Uterus (tissue), 3 donors: ENCODE measurements at regions not wholly inside any gene's neighbourhood (a gene's known extent, or its start where the extent isn't known, plus 50 kb on each side); places are given as distances from the start of the nearest gene placed in this dataset.
A peak's percentile ranks its signal among the peaks of the same experiment; 100 is the strongest.

Experiments
- DNase-seq, 2 donors: peaks; one replicate each; pipeline ENCODE4 v3.0.0-alpha.2; 2019 to 2020
- H3K27ac ChIP-seq, 2 donors: fragments of 200-600 bp; sonication (generic); 1 replicate in 1 of 2; 2 replicates in 1 of 2; pipeline ENCODE4 v1.5.1; 2016 to 2018
- H3K27me3 ChIP-seq, 2 donors: fragments of 200-600 bp; sonication (generic); one replicate each; pipeline ENCODE4 v1.5.1; 2018 to 2019; ENCODE audit warnings: control low read depth in 1 of 2
- H3K36me3 ChIP-seq, 2 donors: fragments of 200-600 bp; sonication (generic); one replicate each; pipeline ENCODE4 v1.5.1; 2019; ENCODE audit warnings: control low read depth in 1 of 2
- H3K4me1 ChIP-seq, 2 donors: fragments of 200-600 bp; sonication (generic); one replicate each; pipeline ENCODE4 v1.5.1; 2018 to 2019; ENCODE audit warnings: control low read depth in 1 of 2
- H3K4me3 ChIP-seq, 2 donors: fragments of 200-600 bp; sonication (generic); 1 replicate in 1 of 2; 2 replicates in 1 of 2; pipeline ENCODE4 v1.5.1; 2018 to 2019; ENCODE audit warnings: mild to moderate bottlenecking in 1 of 2
- H3K9me3 ChIP-seq, 2 donors: fragments of 200-600 bp; sonication (generic); one replicate each; pipeline ENCODE4 v1.5.1; 2019; ENCODE audit warnings: control low read depth in 1 of 2
- POLR2A ChIP-seq, 2 donors: fragments of 450-650 bp; IDR thresholded peaks; one replicate each; pipeline ENCODE4 v1.6.1; 2016; ENCODE audit warnings: antibody characterized with exemption in 2 of 2, mild to moderate bottlenecking in 1 of 2, moderate library complexity in 1 of 2
- intact Hi-C: fragments of 100-400 bp; cut with DNase I; formaldehyde crosslinking; loops from one replicate; pipeline ENCODE4 v1.15.1; 2023; ENCODE audit warnings: low total_unique reads
- TF ChIP-seq, protein P1 (sequence below), 4 experiments: fragments of 200-600 bp in 2 of 4; fragments of 450-650 bp in 2 of 4; sonication (generic) in 2 of 4; IDR thresholded peaks; one replicate each; pipeline ENCODE4 v1.5.1; 2016 to 2019; ENCODE audit warnings: antibody characterized with exemption in 4 of 4, mild to moderate bottlenecking in 2 of 4, moderate library complexity in 1 of 4
- donor health status: DM: yes; HTN: yes; CAD: no.

DNA sequence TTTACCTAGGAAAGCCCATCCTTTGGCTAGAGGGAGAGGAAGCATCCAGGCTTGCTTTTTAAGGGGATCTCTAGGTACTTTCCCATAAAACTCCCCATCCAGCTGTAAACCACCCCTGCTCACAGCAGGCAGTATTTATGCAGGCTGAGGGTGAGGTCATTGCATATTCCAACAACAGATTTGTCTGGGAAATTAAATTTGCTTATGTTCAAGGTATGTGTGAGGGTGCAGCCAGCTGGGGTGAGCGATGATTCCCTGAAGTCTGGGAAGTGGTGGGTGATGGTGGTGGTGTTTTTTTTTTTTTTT is 96.3 kb upstream of the C1QTNF9B start:
- Histone ChIP-seq H3K27me3 (no peaks in the 10 kb centered on the region), H3K9me3 (no peaks in the 10 kb centered on the region), H3K4me3 (no peak overlapping the region), H3K4me1 (no peaks in the 10 kb centered on the region), H3K27ac (no peak overlapping the region), H3K36me3 (no peaks in the 10 kb centered on the region)
- no peak for DNase-seq
- TF ChIP-seq, protein P1, sequence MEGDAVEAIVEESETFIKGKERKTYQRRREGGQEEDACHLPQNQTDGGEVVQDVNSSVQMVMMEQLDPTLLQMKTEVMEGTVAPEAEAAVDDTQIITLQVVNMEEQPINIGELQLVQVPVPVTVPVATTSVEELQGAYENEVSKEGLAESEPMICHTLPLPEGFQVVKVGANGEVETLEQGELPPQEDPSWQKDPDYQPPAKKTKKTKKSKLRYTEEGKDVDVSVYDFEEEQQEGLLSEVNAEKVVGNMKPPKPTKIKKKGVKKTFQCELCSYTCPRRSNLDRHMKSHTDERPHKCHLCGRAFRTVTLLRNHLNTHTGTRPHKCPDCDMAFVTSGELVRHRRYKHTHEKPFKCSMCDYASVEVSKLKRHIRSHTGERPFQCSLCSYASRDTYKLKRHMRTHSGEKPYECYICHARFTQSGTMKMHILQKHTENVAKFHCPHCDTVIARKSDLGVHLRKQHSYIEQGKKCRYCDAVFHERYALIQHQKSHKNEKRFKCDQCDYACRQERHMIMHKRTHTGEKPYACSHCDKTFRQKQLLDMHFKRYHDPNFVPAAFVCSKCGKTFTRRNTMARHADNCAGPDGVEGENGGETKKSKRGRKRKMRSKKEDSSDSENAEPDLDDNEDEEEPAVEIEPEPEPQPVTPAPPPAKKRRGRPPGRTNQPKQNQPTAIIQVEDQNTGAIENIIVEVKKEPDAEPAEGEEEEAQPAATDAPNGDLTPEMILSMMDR (IDR thresholded peaks at IDR 0.05), result no peak
- no peak for TF ChIP-seq POLR2A (IDR thresholded peaks at IDR 0.05)
- intact Hi-C loops, result no loop called here

DNA sequence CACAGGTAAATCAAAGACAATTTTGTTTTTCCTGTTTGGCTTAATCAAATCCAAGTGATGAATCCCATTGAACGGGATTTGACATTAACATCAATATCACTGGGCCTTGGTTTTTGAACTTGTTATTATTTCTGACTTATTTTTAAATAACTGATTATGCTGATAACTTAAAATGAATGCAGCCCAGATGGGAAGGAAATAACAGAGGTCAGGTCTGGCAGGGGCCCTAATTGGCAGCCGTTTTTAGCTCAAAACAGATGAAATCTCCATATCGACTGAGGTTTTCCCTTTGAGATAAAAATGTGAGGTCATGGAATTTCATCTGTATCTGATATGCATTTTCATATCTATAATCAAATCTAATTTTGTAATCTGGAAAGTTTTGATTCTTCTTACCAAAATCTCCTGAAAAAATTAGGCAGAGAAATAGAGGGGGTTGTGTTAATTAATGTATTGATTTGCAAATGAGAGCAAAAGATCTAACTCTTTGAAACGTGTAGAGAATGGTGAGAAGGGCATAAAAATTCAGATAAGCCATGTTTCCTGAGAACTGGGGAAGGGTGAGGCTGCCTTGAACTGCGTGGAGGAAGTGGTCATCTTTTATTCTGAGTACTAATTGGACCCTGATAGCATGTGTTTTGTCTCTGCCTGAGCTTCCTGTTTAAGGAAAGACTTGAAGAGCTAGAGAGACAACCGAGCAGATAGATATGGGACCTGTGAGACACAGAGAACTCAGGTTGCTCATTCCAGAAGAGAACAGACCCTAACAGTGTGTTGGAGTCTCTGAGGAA is 98.2 kb upstream of the C1QTNF9B start:
- intact Hi-C loops, result no loop called here
- no peaks in the 10 kb centered on the region for H3K4me1 ChIP-seq

DNA sequence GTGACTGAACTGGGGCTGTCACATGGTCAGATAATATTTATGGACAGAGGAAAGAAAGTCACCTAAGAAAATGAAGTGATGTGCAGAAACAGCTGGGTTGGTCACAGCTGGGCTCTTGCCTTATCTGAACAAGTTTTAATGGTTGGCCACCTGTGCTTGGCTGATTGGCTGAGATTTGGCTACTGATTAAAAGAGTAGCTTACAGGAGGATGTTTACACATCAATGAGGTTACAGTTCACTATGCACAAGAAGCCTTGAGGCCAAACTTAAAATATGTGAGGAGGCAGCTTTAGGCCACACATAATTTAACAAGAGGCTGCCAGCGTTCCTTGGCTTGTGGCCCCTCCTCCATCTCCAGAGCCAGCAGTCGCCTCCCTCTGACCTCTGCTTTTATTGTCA is 99.2 kb upstream of the C1QTNF9B start:
- intact Hi-C loops, result no loop called here

More for the DNA sequence above, 98.2 kb upstream of the C1QTNF9B start:
- H3K4me3 ChIP-seq, result no peak overlapping the region
- peak overlapping the region in 1 of 2 donors; percentile 29 for H3K27ac ChIP-seq
- H3K9me3 ChIP-seq, result no peaks in the 10 kb centered on the region
- no peaks in the 10 kb centered on the region for H3K27me3 ChIP-seq
- no peaks in the 10 kb centered on the region for H3K36me3 ChIP-seq
- TF ChIP-seq, protein P1 (IDR thresholded peaks at IDR 0.05), result no peak
- no peak for TF ChIP-seq POLR2A (IDR thresholded peaks at IDR 0.05)
- DNase-seq, result no peak

DNA sequence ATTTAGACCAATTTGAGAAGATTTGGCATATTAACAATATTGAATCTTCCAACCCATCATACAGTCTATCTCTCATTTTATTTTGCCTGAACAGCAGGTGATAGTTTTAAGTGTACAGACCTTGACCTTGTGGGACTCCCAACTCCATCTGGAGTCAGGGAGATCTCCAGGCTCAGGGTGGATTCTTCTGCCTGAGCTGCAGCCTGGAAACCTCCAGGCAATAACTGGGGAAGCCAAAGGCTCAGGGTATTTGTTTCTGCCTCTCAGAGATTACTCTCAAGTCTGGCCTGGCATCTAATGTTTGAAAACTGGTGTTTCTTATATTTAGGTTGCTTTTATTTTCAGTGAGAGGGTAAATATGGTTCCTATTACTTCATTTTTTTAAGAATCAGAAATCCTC is 102.1 kb upstream of the C1QTNF9B start:
- no peaks in the 10 kb centered on the region for H3K9me3 ChIP-seq
- intact Hi-C loops, result no loop called here
- no peaks in the 10 kb centered on the region for H3K36me3 ChIP-seq
- H3K27ac ChIP-seq, result no peak overlapping the region
- no peak for DNase-seq
- no peaks in the 10 kb centered on the region for H3K27me3 ChIP-seq
- no peaks in the 10 kb centered on the region for H3K4me1 ChIP-seq
- H3K4me3 ChIP-seq, result no peak overlapping the region
- no peak for TF ChIP-seq POLR2A (IDR thresholded peaks at IDR 0.05)
- TF ChIP-seq, protein P1 (IDR thresholded peaks at IDR 0.05), result no peak

More for the DNA sequence above, 99.2 kb upstream of the C1QTNF9B start:
- no peaks in the 10 kb centered on the region for H3K36me3 ChIP-seq
- no peaks in the 10 kb centered on the region for H3K9me3 ChIP-seq
- TF ChIP-seq, protein P1 (IDR thresholded peaks at IDR 0.05), result no peak
- TF ChIP-seq POLR2A (IDR thresholded peaks at IDR 0.05), result no peak
- no peaks in the 10 kb centered on the region for H3K27me3 ChIP-seq
- H3K27ac ChIP-seq, result no peak overlapping the region
- no peak overlapping the region for H3K4me3 ChIP-seq
- no peaks in the 10 kb centered on the region for H3K4me1 ChIP-seq
- no peak for DNase-seq

DNA sequence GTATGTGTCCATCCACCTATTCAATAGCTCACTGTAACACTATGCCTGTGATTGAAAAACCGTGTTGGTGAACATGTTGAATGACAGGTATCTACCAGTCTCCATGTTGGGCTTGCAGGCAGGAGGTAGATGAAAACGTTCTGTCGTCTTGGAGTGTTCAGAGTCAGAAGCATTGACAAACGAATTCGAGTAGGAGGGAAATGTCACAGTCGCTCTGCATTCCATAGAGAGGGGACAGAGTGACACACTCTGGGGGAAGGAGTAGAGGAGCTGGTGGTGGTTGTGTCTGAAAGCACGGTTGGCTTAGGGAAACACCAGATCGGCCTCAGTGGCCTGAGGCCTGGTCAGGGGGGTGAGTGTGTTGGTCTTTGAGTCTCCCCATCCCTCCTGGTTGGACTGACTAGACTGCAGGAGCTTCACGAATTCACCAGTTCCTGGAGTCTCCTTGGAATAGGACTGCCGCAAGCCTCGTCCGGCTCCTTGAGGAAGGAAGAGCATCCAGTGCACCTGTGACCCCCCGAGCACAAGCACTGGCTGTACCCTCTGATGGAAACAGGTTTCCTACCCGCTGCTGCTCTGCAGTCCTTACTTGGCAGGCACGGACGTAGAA is 105.0 kb upstream of the C1QTNF9B start:
- no peak for TF ChIP-seq POLR2A (IDR thresholded peaks at IDR 0.05)
- TF ChIP-seq, protein P1 (IDR thresholded peaks at IDR 0.05), result no peak
- Histone ChIP-seq H3K9me3 (no peaks in the 10 kb centered on the region), H3K27ac (no peak overlapping the region), H3K36me3 (no peaks in the 10 kb centered on the region), H3K4me1 (no peaks in the 10 kb centered on the region), H3K27me3 (no peaks in the 10 kb centered on the region), H3K4me3 (no peak overlapping the region)
- intact Hi-C loops, result no loop called here
- no peak for DNase-seq
